ENCODE measurements at regions not wholly inside any gene's neighbourhood (a gene's known extent, or its start where the extent isn't known, plus 50 kb on each side); places are given as distances from the start of the nearest gene placed in this dataset.

DNA sequence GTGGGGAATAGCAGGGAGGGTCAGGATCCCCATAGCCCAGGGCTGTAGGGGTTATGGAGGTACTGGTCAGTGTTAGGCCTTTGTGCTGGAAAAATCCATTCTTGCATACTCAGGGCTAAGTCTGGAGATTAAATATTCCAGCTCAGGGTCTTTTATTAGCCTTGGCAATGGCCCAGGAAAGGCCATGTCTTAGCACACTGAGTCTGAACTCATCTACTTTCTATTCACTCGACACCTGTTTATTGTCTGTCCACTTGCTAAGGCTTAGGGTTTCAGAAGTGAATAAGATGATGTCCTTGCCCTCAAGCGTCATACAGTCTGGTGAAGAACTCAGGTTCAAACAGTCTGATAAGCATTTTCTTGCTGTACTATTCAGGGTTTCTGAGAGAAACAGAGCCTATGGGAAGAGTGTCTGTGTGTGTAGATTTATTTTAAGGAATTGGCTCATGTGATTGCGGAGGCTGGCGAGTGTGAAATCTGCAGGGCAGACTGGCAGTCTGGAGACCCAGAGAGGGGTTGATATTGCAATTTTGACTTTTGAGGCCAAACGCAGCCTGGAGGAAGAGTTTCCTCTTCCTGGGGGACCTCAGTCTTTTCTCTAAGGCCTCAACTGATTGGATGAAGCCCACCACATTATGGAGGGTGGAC lies 135.8 kb downstream of the RAMP3 start:
- TF ChIP-seq NR1H2 (CRISPR knock-in tag; IDR thresholded peaks at IDR 0.05) (no peak), ZNF423 (CRISPR knock-in tag; IDR thresholded peaks at IDR 0.05) (no peak), ATF1 (CRISPR knock-in tag; IDR thresholded peaks at IDR 0.05) (no peak), ZBTB21 (CRISPR knock-in tag; IDR thresholded peaks at IDR 0.05; ENCODE audit: borderline replicate concordance) (no peak), TP53 (CRISPR knock-in tag; IDR thresholded peaks at IDR 0.05) (no peak), ZNF263 (CRISPR knock-in tag; IDR thresholded peaks at IDR 0.05; ENCODE audit: low read depth) (no peak)
- TF ChIP-seq, protein P1, sequence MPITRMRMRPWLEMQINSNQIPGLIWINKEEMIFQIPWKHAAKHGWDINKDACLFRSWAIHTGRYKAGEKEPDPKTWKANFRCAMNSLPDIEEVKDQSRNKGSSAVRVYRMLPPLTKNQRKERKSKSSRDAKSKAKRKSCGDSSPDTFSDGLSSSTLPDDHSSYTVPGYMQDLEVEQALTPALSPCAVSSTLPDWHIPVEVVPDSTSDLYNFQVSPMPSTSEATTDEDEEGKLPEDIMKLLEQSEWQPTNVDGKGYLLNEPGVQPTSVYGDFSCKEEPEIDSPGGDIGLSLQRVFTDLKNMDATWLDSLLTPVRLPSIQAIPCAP (CRISPR knock-in tag; IDR thresholded peaks at IDR 0.05), result no peak
- TF ChIP-seq, protein P2, sequence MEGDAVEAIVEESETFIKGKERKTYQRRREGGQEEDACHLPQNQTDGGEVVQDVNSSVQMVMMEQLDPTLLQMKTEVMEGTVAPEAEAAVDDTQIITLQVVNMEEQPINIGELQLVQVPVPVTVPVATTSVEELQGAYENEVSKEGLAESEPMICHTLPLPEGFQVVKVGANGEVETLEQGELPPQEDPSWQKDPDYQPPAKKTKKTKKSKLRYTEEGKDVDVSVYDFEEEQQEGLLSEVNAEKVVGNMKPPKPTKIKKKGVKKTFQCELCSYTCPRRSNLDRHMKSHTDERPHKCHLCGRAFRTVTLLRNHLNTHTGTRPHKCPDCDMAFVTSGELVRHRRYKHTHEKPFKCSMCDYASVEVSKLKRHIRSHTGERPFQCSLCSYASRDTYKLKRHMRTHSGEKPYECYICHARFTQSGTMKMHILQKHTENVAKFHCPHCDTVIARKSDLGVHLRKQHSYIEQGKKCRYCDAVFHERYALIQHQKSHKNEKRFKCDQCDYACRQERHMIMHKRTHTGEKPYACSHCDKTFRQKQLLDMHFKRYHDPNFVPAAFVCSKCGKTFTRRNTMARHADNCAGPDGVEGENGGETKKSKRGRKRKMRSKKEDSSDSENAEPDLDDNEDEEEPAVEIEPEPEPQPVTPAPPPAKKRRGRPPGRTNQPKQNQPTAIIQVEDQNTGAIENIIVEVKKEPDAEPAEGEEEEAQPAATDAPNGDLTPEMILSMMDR (IDR thresholded peaks at IDR 0.05), result no peak
- TF ChIP-seq, protein P3, sequence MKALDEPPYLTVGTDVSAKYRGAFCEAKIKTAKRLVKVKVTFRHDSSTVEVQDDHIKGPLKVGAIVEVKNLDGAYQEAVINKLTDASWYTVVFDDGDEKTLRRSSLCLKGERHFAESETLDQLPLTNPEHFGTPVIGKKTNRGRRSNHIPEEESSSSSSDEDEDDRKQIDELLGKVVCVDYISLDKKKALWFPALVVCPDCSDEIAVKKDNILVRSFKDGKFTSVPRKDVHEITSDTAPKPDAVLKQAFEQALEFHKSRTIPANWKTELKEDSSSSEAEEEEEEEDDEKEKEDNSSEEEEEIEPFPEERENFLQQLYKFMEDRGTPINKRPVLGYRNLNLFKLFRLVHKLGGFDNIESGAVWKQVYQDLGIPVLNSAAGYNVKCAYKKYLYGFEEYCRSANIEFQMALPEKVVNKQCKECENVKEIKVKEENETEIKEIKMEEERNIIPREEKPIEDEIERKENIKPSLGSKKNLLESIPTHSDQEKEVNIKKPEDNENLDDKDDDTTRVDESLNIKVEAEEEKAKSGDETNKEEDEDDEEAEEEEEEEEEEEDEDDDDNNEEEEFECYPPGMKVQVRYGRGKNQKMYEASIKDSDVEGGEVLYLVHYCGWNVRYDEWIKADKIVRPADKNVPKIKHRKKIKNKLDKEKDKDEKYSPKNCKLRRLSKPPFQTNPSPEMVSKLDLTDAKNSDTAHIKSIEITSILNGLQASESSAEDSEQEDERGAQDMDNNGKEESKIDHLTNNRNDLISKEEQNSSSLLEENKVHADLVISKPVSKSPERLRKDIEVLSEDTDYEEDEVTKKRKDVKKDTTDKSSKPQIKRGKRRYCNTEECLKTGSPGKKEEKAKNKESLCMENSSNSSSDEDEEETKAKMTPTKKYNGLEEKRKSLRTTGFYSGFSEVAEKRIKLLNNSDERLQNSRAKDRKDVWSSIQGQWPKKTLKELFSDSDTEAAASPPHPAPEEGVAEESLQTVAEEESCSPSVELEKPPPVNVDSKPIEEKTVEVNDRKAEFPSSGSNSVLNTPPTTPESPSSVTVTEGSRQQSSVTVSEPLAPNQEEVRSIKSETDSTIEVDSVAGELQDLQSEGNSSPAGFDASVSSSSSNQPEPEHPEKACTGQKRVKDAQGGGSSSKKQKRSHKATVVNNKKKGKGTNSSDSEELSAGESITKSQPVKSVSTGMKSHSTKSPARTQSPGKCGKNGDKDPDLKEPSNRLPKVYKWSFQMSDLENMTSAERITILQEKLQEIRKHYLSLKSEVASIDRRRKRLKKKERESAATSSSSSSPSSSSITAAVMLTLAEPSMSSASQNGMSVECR (CRISPR knock-in tag; IDR thresholded peaks at IDR 0.05; ENCODE audit: borderline replicate concordance), result no peak
- TF ChIP-seq, protein P4, sequence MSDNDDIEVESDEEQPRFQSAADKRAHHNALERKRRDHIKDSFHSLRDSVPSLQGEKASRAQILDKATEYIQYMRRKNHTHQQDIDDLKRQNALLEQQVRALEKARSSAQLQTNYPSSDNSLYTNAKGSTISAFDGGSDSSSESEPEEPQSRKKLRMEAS (CRISPR knock-in tag; IDR thresholded peaks at IDR 0.05), result no peak
- TF ChIP-seq, protein P5, sequence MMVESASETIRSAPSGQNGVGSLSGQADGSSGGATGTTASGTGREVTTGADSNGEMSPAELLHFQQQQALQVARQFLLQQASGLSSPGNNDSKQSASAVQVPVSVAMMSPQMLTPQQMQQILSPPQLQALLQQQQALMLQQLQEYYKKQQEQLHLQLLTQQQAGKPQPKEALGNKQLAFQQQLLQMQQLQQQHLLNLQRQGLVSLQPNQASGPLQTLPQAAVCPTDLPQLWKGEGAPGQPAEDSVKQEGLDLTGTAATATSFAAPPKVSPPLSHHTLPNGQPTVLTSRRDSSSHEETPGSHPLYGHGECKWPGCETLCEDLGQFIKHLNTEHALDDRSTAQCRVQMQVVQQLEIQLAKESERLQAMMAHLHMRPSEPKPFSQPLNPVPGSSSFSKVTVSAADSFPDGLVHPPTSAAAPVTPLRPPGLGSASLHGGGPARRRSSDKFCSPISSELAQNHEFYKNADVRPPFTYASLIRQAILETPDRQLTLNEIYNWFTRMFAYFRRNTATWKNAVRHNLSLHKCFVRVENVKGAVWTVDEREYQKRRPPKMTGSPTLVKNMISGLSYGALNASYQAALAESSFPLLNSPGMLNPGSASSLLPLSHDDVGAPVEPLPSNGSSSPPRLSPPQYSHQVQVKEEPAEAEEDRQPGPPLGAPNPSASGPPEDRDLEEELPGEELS (CRISPR knock-in tag; IDR thresholded peaks at IDR 0.05), result no peak

Measured in WTC11 (cell line).